ENCODE measurements at regions not wholly inside any gene's neighbourhood (a gene's known extent, or its start where the extent isn't known, plus 50 kb on each side); places are given as distances from the start of the nearest gene placed in this dataset.

DNA sequence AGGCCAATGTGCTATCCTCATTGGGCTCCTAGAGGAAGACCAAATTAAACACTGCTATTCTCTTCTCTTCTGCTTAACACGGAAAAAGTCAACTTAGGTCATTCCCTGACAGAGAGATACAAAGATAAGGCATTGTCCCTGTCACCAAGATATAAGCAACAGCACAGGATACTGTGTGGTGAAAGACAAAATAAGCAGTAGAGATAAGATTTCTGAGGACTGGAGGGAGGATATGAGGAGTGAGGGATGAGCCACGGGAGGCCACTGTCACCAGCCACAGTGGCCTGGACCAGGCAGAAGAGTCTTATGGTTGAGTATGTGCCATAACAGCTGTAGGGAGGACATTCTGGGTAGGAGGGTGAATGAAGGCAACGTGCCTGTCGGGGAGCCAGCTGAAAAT is 54.4 kb upstream of the SLC14A2 start:
- ATAC-seq (no peak), DNase-seq (ENCODE audit: low spot score) (no peak)
- H3K27ac ChIP-seq (ENCODE audit: low read depth) = no peak overlapping the region
- H2AFZ ChIP-seq = no peak overlapping the region
- Mint-ChIP-seq H3K36me3 (ENCODE audit: low read depth) (no peaks in the 10 kb centered on the region), H3K4me1 (peaks cover 2% of the 10 kb centered on the region; the same call in 1 of the 3 replicates), H3K9me3 (no peaks in the 10 kb centered on the region), H3K27me3 (ENCODE audit: insufficient read depth, low read depth, poor library complexity) (no peaks in the 10 kb centered on the region), H3K4me3 (no peak overlapping the region), H3K27ac (no peak overlapping the region)
- no peaks in the 10 kb centered on the region for H4K20me1 ChIP-seq (replicated peaks; ENCODE audit: insufficient read depth)
- no peaks in the 10 kb centered on the region for H3K4me1 ChIP-seq (ENCODE audit: insufficient read depth)
- no peak overlapping the region for H3K4me2 ChIP-seq
- H3K79me2 ChIP-seq (replicated peaks; ENCODE audit: insufficient read depth) = no peaks in the 10 kb centered on the region
- 0 out of 2 replicates have a peak, but pooled peaks cover 15% of the 10 kb centered on the region for H3K9me2 ChIP-seq (ENCODE audit: insufficient read depth)
- TF ChIP-seq CREB1 (CRISPR knock-in tag; IDR thresholded peaks at IDR 0.05; ENCODE audit: low read depth) (no peak), JUNB (IDR thresholded peaks at IDR 0.05; ENCODE audit: unreplicated experiment) (no peak)
- no peaks in the 10 kb centered on the region for H3K36me3 ChIP-seq (ENCODE audit: insufficient read depth)
- no peaks in the 10 kb centered on the region for H3K27me3 ChIP-seq (ENCODE audit: insufficient read depth)
- no peak overlapping the region for H3K4me3 ChIP-seq
- no peaks in the 10 kb centered on the region for H3F3A ChIP-seq (replicated peaks; ENCODE audit: low read depth)

DNA sequence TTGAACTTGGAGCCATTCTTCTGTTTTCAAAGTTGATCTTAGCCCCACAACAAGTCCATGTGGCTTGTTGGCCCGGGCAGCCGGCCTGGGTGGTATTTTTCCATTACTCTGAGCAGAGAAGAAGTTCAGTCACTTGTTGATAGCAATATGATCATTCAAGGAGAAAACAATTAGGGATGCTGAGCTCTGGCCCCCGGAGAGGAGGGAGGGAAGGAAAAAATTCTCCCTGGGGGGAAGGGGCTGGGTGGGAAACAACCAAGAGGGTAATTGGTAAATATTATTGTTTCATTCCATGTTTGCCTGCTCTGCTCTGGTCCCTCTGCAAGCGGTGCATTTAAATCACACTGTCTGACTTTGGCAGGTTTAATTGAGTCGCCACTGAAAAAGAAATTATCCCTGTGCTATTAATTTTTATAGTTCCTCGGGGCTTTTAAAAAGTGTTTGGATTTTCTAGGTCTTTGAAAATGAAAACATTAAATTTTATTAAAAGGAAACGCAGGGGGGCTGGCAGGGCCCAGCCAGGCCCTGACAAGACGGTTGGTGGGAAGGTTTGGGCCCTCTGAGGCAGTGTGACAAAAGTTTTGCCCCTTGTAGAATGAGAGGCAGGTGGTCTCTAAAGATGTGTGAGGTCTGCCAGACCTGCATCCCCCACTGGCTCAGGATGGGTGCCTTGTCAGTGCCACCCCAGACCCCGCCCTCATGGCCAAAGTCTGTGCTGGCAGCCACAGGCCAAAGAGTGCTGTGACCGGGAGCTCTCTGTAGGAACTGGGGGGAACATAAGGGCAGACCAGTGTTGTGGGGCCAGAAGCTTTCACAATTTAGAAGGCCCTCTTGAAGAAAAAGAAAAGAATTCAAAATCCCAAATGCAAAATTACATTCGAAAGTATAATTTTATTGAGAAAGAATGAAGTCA is 52.5 kb upstream of the SLC14A2 start:
- DNase-seq (ENCODE audit: low spot score) = no peak
- H3K36me3 Mint-ChIP-seq (ENCODE audit: low read depth) = no peaks in the 10 kb centered on the region
- no peak for ATAC-seq
- H3K27me3 Mint-ChIP-seq (ENCODE audit: insufficient read depth, low read depth, poor library complexity) = no peaks in the 10 kb centered on the region
- no peak overlapping the region for H2AFZ ChIP-seq
- no peaks in the 10 kb centered on the region for H3F3A ChIP-seq (replicated peaks; ENCODE audit: low read depth)
- H4K20me1 ChIP-seq (replicated peaks; ENCODE audit: insufficient read depth) = no peaks in the 10 kb centered on the region
- H3K4me3 ChIP-seq = no peak overlapping the region
- no peaks in the 10 kb centered on the region for H3K4me1 ChIP-seq (ENCODE audit: insufficient read depth)
- H3K79me2 ChIP-seq (replicated peaks; ENCODE audit: insufficient read depth) = no peaks in the 10 kb centered on the region
- no peak overlapping the region for H3K4me2 ChIP-seq
- H3K4me3 Mint-ChIP-seq = no peak overlapping the region
- no peaks in the 10 kb centered on the region for H3K36me3 ChIP-seq (ENCODE audit: insufficient read depth)
- 0 out of 2 replicates have a peak, but pooled peaks cover 12% of the 10 kb centered on the region for H3K9me2 ChIP-seq (ENCODE audit: insufficient read depth)
- no peak overlapping the region for H3K27ac ChIP-seq (ENCODE audit: low read depth)
- H3K9me3 Mint-ChIP-seq = no peaks in the 10 kb centered on the region
- peaks cover 16% of the 10 kb centered on the region for H3K4me1 Mint-ChIP-seq
- H3K27ac Mint-ChIP-seq = no peak overlapping the region
- no peaks in the 10 kb centered on the region for H3K27me3 ChIP-seq (ENCODE audit: insufficient read depth)
- TF ChIP-seq ZNF331 (CRISPR knock-in tag; IDR thresholded peaks at IDR 0.05; ENCODE audit: low read depth) (no peak), CREB1 (CRISPR knock-in tag; IDR thresholded peaks at IDR 0.05; ENCODE audit: low read depth) (no peak), JUNB (IDR thresholded peaks at IDR 0.05; ENCODE audit: unreplicated experiment) (no peak), EZH2 (IDR thresholded peaks at IDR 0.05; ENCODE audit: low read depth, unreplicated experiment) (no peak), EZH2phosphoT487 (IDR thresholded peaks at IDR 0.05; ENCODE audit: unreplicated experiment) (no peak), ZNF114 (CRISPR knock-in tag; IDR thresholded peaks at IDR 0.05) (no peak), STAT1 (IDR thresholded peaks at IDR 0.05; ENCODE audit: unreplicated experiment) (no peak), NANOG (IDR thresholded peaks at IDR 0.05; ENCODE audit: borderline replicate concordance) (no peak)
- TF ChIP-seq, protein P1, sequence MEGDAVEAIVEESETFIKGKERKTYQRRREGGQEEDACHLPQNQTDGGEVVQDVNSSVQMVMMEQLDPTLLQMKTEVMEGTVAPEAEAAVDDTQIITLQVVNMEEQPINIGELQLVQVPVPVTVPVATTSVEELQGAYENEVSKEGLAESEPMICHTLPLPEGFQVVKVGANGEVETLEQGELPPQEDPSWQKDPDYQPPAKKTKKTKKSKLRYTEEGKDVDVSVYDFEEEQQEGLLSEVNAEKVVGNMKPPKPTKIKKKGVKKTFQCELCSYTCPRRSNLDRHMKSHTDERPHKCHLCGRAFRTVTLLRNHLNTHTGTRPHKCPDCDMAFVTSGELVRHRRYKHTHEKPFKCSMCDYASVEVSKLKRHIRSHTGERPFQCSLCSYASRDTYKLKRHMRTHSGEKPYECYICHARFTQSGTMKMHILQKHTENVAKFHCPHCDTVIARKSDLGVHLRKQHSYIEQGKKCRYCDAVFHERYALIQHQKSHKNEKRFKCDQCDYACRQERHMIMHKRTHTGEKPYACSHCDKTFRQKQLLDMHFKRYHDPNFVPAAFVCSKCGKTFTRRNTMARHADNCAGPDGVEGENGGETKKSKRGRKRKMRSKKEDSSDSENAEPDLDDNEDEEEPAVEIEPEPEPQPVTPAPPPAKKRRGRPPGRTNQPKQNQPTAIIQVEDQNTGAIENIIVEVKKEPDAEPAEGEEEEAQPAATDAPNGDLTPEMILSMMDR (conservative IDR thresholded peaks at IDR 0.05; ENCODE audit: low read depth in 2 of 2) = no peak
- TF ChIP-seq, protein P2, sequence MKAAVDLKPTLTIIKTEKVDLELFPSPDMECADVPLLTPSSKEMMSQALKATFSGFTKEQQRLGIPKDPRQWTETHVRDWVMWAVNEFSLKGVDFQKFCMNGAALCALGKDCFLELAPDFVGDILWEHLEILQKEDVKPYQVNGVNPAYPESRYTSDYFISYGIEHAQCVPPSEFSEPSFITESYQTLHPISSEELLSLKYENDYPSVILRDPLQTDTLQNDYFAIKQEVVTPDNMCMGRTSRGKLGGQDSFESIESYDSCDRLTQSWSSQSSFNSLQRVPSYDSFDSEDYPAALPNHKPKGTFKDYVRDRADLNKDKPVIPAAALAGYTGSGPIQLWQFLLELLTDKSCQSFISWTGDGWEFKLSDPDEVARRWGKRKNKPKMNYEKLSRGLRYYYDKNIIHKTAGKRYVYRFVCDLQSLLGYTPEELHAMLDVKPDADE (IDR thresholded peaks at IDR 0.05) = no peak
- TF ChIP-seq, protein P3, sequence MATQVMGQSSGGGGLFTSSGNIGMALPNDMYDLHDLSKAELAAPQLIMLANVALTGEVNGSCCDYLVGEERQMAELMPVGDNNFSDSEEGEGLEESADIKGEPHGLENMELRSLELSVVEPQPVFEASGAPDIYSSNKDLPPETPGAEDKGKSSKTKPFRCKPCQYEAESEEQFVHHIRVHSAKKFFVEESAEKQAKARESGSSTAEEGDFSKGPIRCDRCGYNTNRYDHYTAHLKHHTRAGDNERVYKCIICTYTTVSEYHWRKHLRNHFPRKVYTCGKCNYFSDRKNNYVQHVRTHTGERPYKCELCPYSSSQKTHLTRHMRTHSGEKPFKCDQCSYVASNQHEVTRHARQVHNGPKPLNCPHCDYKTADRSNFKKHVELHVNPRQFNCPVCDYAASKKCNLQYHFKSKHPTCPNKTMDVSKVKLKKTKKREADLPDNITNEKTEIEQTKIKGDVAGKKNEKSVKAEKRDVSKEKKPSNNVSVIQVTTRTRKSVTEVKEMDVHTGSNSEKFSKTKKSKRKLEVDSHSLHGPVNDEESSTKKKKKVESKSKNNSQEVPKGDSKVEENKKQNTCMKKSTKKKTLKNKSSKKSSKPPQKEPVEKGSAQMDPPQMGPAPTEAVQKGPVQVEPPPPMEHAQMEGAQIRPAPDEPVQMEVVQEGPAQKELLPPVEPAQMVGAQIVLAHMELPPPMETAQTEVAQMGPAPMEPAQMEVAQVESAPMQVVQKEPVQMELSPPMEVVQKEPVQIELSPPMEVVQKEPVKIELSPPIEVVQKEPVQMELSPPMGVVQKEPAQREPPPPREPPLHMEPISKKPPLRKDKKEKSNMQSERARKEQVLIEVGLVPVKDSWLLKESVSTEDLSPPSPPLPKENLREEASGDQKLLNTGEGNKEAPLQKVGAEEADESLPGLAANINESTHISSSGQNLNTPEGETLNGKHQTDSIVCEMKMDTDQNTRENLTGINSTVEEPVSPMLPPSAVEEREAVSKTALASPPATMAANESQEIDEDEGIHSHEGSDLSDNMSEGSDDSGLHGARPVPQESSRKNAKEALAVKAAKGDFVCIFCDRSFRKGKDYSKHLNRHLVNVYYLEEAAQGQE (IDR thresholded peaks at IDR 0.05; ENCODE audit: unreplicated experiment) = no peak
